ENCODE measurements at regions not wholly inside any gene's neighbourhood (a gene's known extent, or its start where the extent isn't known, plus 50 kb on each side); places are given as distances from the start of the nearest gene placed in this dataset.

GRCh38 chrX:40987413-40987812, 97.8 kb upstream of the USP9X start:
- TF ChIP-seq POLR2A (IDR thresholded peaks at IDR 0.05; ENCODE audit: low read depth) (no peak), POLR2AphosphoS5 (IDR thresholded peaks at IDR 0.05) (no peak), CTCF (IDR thresholded peaks at IDR 0.05) (no peak)
